Spleen (tissue), 11 donors: ENCODE measurements at regions not wholly inside any gene's neighbourhood (a gene's known extent, or its start where the extent isn't known, plus 50 kb on each side); places are given as distances from the start of the nearest gene placed in this dataset.

ENCODE experiments used
- DNase-seq: peaks from one replicate; pipeline ENCODE4 v3.0.0-alpha.2; 2020
- H3K27ac ChIP-seq, 8 donors: fragments of 200-600 bp; sonication (generic) in 7 of 8; 1 replicate in 4 of 8; 2 replicates in 4 of 8; pipeline versions ENCODE4 v1.5.0 to v1.8.0; 2016 to 2021; ENCODE audit warnings: inconsistent platforms in 4 of 8, mild to moderate bottlenecking in 4 of 8, moderate library complexity in 1 of 8
- H3K27me3 ChIP-seq, 7 donors: fragments of 200-600 bp; sonication (generic) in 6 of 7; replicated peaks in 1 of 7; 1 replicate in 4 of 7; 2 replicates in 3 of 7; pipeline versions ENCODE4 v1.5.0 to v1.8.0; 2016 to 2021; ENCODE audit warnings: inconsistent platforms in 3 of 7, mild to moderate bottlenecking in 1 of 7
- H3K36me3 ChIP-seq, 6 donors: fragments of 200-600 bp; sonication (generic) in 5 of 6; 1 replicate in 4 of 6; 2 replicates in 2 of 6; pipeline versions ENCODE4 v1.5.0 to v1.8.0; 2016 to 2021; ENCODE audit warnings: inconsistent platforms in 2 of 6
- H3K4me1 ChIP-seq, 6 donors: fragments of 200-600 bp; sonication (generic) in 5 of 6; 1 replicate in 3 of 6; 2 replicates in 3 of 6; pipeline versions ENCODE4 v1.5.0 to v1.8.0; 2016 to 2021; ENCODE audit warnings: inconsistent platforms in 3 of 6
- H3K4me3 ChIP-seq, 8 donors: fragments of 200-600 bp; sonication (generic) in 7 of 8; 1 replicate in 4 of 8; 2 replicates in 4 of 8; pipeline versions ENCODE4 v1.5.0 to v1.8.0; 2016 to 2021; ENCODE audit warnings: inconsistent platforms in 4 of 8, mild to moderate bottlenecking in 4 of 8, moderate library complexity in 2 of 8
- H3K9me3 ChIP-seq, 8 donors: fragments of 200-600 bp; sonication (generic) in 7 of 8; 1 replicate in 4 of 8; 2 replicates in 4 of 8; pipeline versions ENCODE4 v1.5.0 to v1.8.0; 2016 to 2021; ENCODE audit warnings: inconsistent platforms in 4 of 8
- CTCF ChIP-seq, 11 experiments: fragments of 200-600 bp in 7 of 11; fragments of 450-650 bp in 4 of 11; sonication (generic) in 4 of 11; IDR thresholded peaks in 8 of 11; conservative IDR thresholded peaks in 3 of 11; 1 replicate in 7 of 11; 2 replicates in 4 of 11; pipeline versions ENCODE4 v1.4.0 to v1.8.0; 2016 to 2021; ENCODE audit warnings: antibody characterized with exemption in 11 of 11, inconsistent platforms in 4 of 11, mild to moderate bottlenecking in 1 of 11
- POLR2A ChIP-seq, 3 donors: fragments of 450-650 bp; IDR thresholded peaks; one replicate each; pipeline ENCODE4 v1.5.1; 2017; ENCODE audit warnings: antibody characterized with exemption in 3 of 3, mild to moderate bottlenecking in 1 of 3
- POLR2AphosphoS5 ChIP-seq, 3 donors: sonication (generic); formaldehyde crosslinking; IDR thresholded peaks; one replicate each; pipeline ENCODE4 v1.5.1; 2017; ENCODE audit warnings: antibody characterized with exemption in 3 of 3
- WGBS, 5 donors: extraction: QIAGEN DNeasy Blood & Tissue Kit in 3 of 5; methylation state at CpG; one replicate each; pipeline versions ENCODE4 v1.1.5 to v1.1.7; 2013 to 2018; 5-methylcytosine and 5-hydroxymethylcytosine counted together
- intact Hi-C: fragments of 100-400 bp; cut with DNase I; formaldehyde crosslinking; loops from one replicate; pipeline ENCODE4 v1.15.0; 2023; ENCODE audit warnings: low total_unique reads
- donor health status: healthy with polysubstance abuse.
- donor health status: DM: no; HTN: no; CAD: no; lungs with moderate emphysema.
- donor health status: DM: no; HTN: no; CAD: no.
- donor health status: Bipolar disorder and iron deficiency.
- donor health status: healthy.
- donor health status: DM: no; HTN: no; CAD: no.
- donor health status: DM: yes; HTN: yes; CAD: no.

GRCh38 chr6:121607721-121608120 is 172.3 kb downstream of the GJA1 start:
- H3K27me3 ChIP-seq, result no peaks in the 10 kb centered on the region
- no peaks in the 10 kb centered on the region for H3K9me3 ChIP-seq
- no peaks in the 10 kb centered on the region for H3K36me3 ChIP-seq
- no peak overlapping the region for H3K4me3 ChIP-seq
- intact Hi-C loops, result no loop called here
- DNase-seq, result no peak
- 59 to 78% (median 72%) methylated on average over 2 of the region's 2 CpGs for WGBS, 5 donors
- H3K4me1 ChIP-seq, result no peaks in the 10 kb centered on the region
- no peak for TF ChIP-seq POLR2A (IDR thresholded peaks at IDR 0.05)
- TF ChIP-seq CTCF (IDR thresholded peaks at IDR 0.05 in 8 of 11, conservative IDR thresholded peaks at IDR 0.05 in 3 of 11), result no peak
- TF ChIP-seq POLR2AphosphoS5 (IDR thresholded peaks at IDR 0.05), result no peak
- no peak overlapping the region for H3K27ac ChIP-seq

- H3K27me3 ChIP-seq, result no peaks in the 10 kb centered on the region
- H3K4me3 ChIP-seq, result no peak overlapping the region
- TF ChIP-seq POLR2AphosphoS5 (IDR thresholded peaks at IDR 0.05), result no peak
- no peak for TF ChIP-seq POLR2A (IDR thresholded peaks at IDR 0.05)
- no peak for TF ChIP-seq CTCF (IDR thresholded peaks at IDR 0.05 in 8 of 11, conservative IDR thresholded peaks at IDR 0.05 in 3 of 11)
- intact Hi-C loops, result no loop called here
- H3K27ac ChIP-seq, result no peak overlapping the region
- H3K36me3 ChIP-seq, result no peaks in the 10 kb centered on the region
- WGBS, 5 donors, result 72 to 82% (median 80%) methylated on average over 3 of the region's 3 CpGs
- no peak for DNase-seq
- no peaks in the 10 kb centered on the region for H3K9me3 ChIP-seq
- no peaks in the 10 kb centered on the region for H3K4me1 ChIP-seq
Measured at GRCh38 chr6:121608270-121608669, 172.8 kb downstream of the GJA1 start.

GRCh38 chr6:121609281-121609680 is 173.8 kb downstream of the GJA1 start:
- Histone ChIP-seq H3K27me3 (no peaks in the 10 kb centered on the region), H3K27ac (no peak overlapping the region), H3K4me1 (no peaks in the 10 kb centered on the region), H3K36me3 (no peaks in the 10 kb centered on the region), H3K4me3 (no peak overlapping the region), H3K9me3 (no peaks in the 10 kb centered on the region)
- intact Hi-C loops, result no loop called here
- TF ChIP-seq POLR2A (IDR thresholded peaks at IDR 0.05), result no peak
- TF ChIP-seq CTCF (IDR thresholded peaks at IDR 0.05 in 8 of 11, conservative IDR thresholded peaks at IDR 0.05 in 3 of 11), result no peak
- no peak for TF ChIP-seq POLR2AphosphoS5 (IDR thresholded peaks at IDR 0.05)
- DNase-seq, result no peak

- H3K4me1 ChIP-seq, result no peaks in the 10 kb centered on the region
- WGBS, 5 donors, result 84 to 92% (median 87%) methylated on average over 3 of the region's 3 CpGs
- H3K27me3 ChIP-seq, result no peaks in the 10 kb centered on the region
- intact Hi-C loops, result no loop called here
- no peaks in the 10 kb centered on the region for H3K36me3 ChIP-seq
- no peak overlapping the region for H3K4me3 ChIP-seq
- TF ChIP-seq POLR2A (IDR thresholded peaks at IDR 0.05) (no peak), POLR2AphosphoS5 (IDR thresholded peaks at IDR 0.05) (no peak), CTCF (IDR thresholded peaks at IDR 0.05 in 8 of 11, conservative IDR thresholded peaks at IDR 0.05 in 3 of 11) (no peak)
- H3K9me3 ChIP-seq, result no peaks in the 10 kb centered on the region
- H3K27ac ChIP-seq, result no peak overlapping the region
- no peak for DNase-seq
Measured at GRCh38 chr6:121612927-121613326, 177.5 kb downstream of the GJA1 start.
